ENCODE measurements at regions not wholly inside any gene's neighbourhood (a gene's known extent, or its start where the extent isn't known, plus 50 kb on each side); places are given as distances from the start of the nearest gene placed in this dataset.

DNA sequence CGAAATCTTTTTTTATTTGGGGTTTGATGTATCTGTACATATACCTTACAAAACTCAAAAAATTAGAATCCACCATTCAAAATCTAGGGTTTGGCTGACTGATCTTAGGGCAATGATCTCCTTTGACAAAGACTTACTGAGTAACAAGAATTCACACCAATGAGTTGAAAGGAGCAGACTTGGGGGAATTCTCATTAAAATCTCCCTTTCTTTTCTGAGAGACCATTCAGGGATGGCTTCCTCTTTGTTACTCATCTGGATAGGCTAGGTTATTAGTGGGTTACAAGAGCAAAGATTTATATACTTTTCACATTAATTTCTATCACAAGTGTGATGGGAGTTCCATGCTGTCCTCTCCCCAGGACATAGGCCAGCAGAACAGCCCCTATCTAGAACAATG, 661.0 kb downstream of the KCTD16 start:
- H3K9me3 Mint-ChIP-seq = peaks cover 19% of the 10 kb centered on the region
- H3K27me3 Mint-ChIP-seq = no peaks in the 10 kb centered on the region

DNA sequence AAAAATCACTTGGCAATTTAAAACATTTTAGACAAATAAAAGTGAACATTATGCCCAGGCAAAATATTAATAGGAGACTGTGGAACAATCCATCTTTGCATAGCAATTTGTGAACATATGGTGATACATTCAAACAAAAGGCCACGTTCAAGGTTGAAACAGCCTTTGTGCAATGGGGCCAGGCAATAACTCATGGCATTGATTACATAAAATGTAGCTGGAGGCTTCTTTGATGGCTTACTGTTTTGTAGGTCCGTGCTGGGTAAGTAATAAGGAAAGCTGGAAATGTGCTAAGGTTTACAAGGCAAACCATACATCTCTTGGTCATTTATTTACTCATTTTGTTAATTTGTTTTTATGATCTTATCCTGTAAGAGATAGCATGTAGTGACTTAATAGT, 651.8 kb downstream of the KCTD16 start:
- Mint-ChIP-seq H3K36me3 (ENCODE audit: low read depth) (no peaks in the 10 kb centered on the region), H3K9me3 (peaks cover 7% of the 10 kb centered on the region), H3K27me3 (no peaks in the 10 kb centered on the region), H3K27ac (no peak overlapping the region), H3K4me3 (no peak overlapping the region), H3K4me1 (no peaks in the 10 kb centered on the region)
- no peak for ATAC-seq (replicated peaks)

More for the DNA sequence above, 661.0 kb downstream of the KCTD16 start:
- H3K4me3 Mint-ChIP-seq = no peak overlapping the region
- no peaks in the 10 kb centered on the region for H3K36me3 Mint-ChIP-seq (ENCODE audit: low read depth)
- no peak for ATAC-seq (replicated peaks)
- no peak overlapping the region for H3K27ac Mint-ChIP-seq
- H3K4me1 Mint-ChIP-seq = no peaks in the 10 kb centered on the region

DNA sequence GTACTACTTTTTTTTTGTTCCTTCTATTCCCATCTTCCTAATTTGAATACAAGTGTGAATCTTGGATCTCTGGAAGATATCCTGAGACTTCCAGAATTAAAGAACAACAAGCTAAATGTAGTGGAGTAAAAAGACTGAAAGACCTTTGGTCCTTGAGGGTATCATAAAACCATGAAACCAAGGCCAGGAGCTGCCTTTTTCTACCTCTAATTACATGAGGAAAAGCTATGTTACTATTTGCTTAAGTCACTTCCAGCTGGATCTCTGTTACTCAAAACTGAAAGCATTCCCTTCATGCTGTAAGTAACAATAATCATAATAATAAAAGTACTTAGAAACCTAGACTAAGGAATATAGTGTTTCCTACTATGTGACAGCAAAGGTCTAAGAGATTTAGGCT, 649.6 kb downstream of the KCTD16 start:
- Mint-ChIP-seq H3K36me3 (ENCODE audit: low read depth) (no peaks in the 10 kb centered on the region), H3K9me3 (peaks cover 7% of the 10 kb centered on the region), H3K27me3 (no peaks in the 10 kb centered on the region), H3K27ac (no peak overlapping the region), H3K4me3 (no peak overlapping the region), H3K4me1 (no peaks in the 10 kb centered on the region)
- no peak for ATAC-seq (replicated peaks)

DNA sequence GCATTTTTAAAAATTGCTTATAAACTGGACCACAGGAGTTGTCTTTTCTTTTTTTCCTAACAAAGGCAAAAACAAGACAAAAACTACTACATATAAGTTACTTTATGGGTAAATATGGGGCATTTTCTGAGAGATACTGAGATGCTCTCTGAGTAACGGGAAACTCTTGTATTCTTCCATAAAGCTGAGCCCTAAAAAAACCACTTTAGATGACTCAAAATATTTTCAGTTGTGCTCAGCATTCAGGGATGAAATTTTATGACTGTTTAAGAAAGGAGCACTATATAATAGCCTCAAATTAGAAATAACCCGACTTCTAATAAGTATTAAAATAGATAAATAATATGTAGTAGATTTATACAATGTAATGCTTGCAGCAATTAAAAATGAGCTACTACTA, 644.5 kb downstream of the KCTD16 start:
- no peaks in the 10 kb centered on the region for H3K27me3 Mint-ChIP-seq
- no peaks in the 10 kb centered on the region for H3K36me3 Mint-ChIP-seq (ENCODE audit: low read depth)
- no peaks in the 10 kb centered on the region for H3K9me3 Mint-ChIP-seq
- H3K4me1 Mint-ChIP-seq = no peaks in the 10 kb centered on the region
- no peak overlapping the region for H3K4me3 Mint-ChIP-seq
- no peak overlapping the region for H3K27ac Mint-ChIP-seq
- ATAC-seq (replicated peaks) = no peak

DNA sequence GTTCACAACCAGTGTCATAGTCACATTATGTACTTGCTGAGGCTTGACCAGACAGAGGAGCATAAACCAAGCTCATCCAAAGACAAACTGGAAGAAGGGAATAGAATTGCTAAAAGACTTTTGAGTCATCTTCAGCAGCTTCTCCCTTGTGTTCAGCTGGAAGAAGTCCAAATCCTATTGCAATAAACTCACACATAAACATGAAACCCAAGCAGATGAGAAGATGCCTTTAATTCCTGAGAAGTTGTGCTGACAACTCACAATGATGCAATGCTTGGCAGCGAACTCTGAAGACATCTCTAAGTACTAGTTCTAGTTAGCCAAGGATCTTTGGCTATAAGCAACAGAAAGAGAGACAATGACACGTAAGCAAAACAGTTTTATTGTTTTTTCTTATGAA, 642.1 kb downstream of the KCTD16 start:
- Mint-ChIP-seq H3K27me3 (no peaks in the 10 kb centered on the region), H3K27ac (no peak overlapping the region), H3K4me1 (no peaks in the 10 kb centered on the region), H3K36me3 (ENCODE audit: low read depth) (no peaks in the 10 kb centered on the region), H3K9me3 (no peaks in the 10 kb centered on the region), H3K4me3 (no peak overlapping the region)
- no peak for ATAC-seq (replicated peaks)

DNA sequence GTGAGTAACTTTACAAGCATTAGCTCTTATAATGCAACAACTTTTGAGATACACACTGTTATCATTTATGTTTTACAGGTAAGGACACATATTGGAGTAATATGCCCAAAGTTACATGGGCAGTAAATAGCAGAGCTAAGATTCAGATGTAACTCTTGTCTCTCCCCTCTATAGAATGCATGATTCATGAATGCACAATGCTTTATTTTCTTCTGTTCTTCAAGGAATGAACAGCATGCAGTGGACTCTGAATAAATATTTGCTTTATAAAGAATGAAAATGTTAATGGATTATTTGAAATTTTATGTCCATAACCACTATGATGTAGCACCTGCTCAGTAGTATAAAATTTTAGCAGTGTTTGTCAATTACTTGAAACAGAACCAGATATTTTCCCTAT, 629.5 kb downstream of the KCTD16 start:
- peaks cover 4% of the 10 kb centered on the region for H3K9me3 Mint-ChIP-seq
- no peaks in the 10 kb centered on the region for H3K4me1 Mint-ChIP-seq
- no peak overlapping the region for H3K4me3 Mint-ChIP-seq
- ATAC-seq (replicated peaks) = no peak
- H3K27me3 Mint-ChIP-seq = no peaks in the 10 kb centered on the region
- H3K36me3 Mint-ChIP-seq (ENCODE audit: low read depth) = no peaks in the 10 kb centered on the region
- H3K27ac Mint-ChIP-seq = no peak overlapping the region

DNA sequence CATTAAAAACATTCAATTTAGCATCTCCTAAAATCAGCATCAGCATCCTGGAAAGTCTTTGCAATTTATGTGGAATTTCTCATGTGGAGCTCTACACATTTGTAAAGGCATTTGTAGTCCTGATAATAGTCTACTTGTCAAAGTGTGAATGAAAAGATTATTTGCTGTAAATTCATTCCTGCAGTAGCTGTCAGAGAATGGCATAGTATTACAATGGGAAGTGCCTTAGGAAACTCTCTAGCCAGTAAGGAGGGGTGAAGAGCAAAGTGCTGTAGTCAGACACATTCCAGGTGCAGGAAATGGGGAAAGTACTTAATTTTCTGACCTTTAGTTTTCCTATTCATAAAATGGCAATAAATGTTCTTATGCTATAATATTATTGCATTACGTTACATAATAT, 627.9 kb downstream of the KCTD16 start:
- ATAC-seq (replicated peaks) = no peak
- Mint-ChIP-seq H3K27ac (no peak overlapping the region), H3K27me3 (no peaks in the 10 kb centered on the region), H3K36me3 (ENCODE audit: low read depth) (no peaks in the 10 kb centered on the region), H3K4me1 (no peaks in the 10 kb centered on the region), H3K4me3 (no peak overlapping the region), H3K9me3 (peaks cover 16% of the 10 kb centered on the region)

DNA sequence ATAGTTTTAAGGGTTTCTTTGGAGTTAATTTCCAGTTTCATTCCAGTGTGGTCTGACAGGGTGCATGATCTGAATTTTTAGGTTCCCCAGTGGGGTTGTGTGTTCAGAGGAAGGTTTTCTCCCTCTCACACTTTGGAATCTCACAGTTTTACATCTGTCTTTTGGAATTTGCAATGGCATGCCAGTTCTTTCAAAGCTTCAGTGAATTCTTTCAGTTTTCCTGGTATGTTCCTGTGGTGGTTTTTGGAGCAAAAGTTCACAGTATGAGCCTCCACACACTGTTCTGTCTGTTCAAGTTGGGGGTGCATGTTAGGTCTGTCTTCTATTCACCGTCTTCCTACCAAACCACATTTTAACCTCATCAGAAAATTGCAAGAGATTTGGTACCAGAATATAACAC, 624.2 kb downstream of the KCTD16 start:
- H3K9me3 Mint-ChIP-seq = peaks cover 18% of the 10 kb centered on the region
- no peak overlapping the region for H3K27ac Mint-ChIP-seq
- no peak for ATAC-seq (replicated peaks)
- H3K36me3 Mint-ChIP-seq (ENCODE audit: low read depth) = no peaks in the 10 kb centered on the region
- no peaks in the 10 kb centered on the region for H3K4me1 Mint-ChIP-seq
- H3K4me3 Mint-ChIP-seq = no peak overlapping the region
- H3K27me3 Mint-ChIP-seq = no peaks in the 10 kb centered on the region

DNA sequence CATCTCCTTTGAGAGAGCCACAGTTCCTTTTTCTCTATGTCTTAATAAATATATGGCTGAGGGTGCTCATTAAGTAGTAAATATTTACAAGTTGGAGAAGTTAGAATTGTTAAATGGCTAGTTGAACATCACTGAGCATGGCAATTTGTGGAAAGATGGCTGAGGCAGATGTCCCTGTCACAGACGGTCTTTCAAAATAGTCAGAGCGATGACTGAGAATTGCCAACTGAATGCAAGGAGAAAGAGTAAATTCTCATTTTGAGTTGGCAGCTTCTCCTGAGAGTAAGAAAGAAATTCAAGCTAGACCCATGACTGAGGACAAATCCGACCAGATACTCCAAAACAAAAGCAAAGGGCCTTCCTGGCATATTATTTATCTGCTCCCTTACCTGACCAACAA, 617.9 kb downstream of the KCTD16 start:
- Mint-ChIP-seq H3K27ac (no peak overlapping the region), H3K9me3 (peaks cover 16% of the 10 kb centered on the region), H3K27me3 (no peaks in the 10 kb centered on the region), H3K4me1 (no peaks in the 10 kb centered on the region), H3K4me3 (no peak overlapping the region), H3K36me3 (ENCODE audit: low read depth) (no peaks in the 10 kb centered on the region)
- ATAC-seq (replicated peaks) = no peak

DNA sequence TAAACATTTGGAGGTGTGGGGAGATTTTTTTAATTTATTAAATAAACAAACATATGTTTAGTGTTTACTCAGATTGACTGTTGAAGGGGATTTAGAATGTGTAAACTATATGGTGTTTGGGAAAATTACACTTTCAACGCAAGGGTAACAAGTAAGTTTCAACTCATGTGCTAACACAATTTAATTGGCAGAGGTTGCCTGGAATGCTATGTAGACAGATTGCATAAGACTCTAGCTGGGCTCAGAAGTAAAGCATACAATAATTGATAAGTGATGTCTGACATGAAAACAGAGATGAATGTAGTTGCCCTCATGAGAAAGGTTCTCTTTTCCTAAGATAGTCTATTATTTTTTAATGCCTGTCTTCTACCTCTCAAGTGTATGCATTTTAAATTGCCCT, 617.4 kb downstream of the KCTD16 start:
- Mint-ChIP-seq H3K4me1 (no peaks in the 10 kb centered on the region), H3K27me3 (no peaks in the 10 kb centered on the region), H3K36me3 (ENCODE audit: low read depth) (no peaks in the 10 kb centered on the region)

DNA sequence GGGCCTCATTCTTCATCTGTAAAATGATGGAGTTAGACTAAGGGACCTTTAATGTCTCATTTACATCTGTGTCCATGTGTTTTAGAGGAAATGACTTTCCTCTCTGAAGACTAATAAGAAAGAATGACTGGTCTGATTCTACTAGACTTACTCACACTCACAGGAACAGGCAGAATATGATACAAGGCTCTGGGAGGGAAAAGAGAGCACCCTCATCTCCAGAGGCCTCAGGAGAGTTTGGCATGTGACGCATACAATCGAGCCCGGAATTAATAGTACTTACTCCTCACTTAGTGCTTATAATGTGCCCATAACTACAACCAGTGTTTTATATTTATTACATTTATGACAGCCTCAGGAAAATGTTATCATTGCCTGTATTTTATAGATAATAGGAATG, 608.7 kb downstream of the KCTD16 start:
- H3K4me1 Mint-ChIP-seq = no peaks in the 10 kb centered on the region

More for the DNA sequence above, 617.4 kb downstream of the KCTD16 start:
- Mint-ChIP-seq H3K9me3 (peaks cover 12% of the 10 kb centered on the region), H3K4me3 (no peak overlapping the region), H3K27ac (no peak overlapping the region)
- no peak for ATAC-seq (replicated peaks)

DNA sequence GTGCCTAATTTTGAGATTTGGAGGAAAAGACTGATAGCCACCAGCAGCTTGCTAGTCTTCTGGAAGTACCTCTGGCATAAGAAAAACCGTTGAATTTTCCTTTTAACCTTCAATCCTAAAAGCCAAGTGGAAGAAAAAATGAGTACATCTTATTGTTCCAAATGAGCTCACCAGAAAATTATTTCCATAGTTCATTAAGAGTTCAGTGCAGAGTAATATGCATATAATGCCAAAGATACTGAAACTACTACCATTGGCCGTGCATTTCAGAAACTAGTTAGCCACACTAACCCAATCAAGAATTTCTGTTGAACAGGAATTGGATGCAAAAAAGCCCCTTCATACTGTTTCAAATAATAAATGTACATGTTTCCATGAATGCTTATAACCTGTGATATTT, 607.9 kb downstream of the KCTD16 start:
- Mint-ChIP-seq H3K36me3 (ENCODE audit: low read depth) (no peaks in the 10 kb centered on the region), H3K4me1 (no peaks in the 10 kb centered on the region), H3K27me3 (no peaks in the 10 kb centered on the region), H3K9me3 (no peaks in the 10 kb centered on the region), H3K27ac (no peak overlapping the region), H3K4me3 (no peak overlapping the region)
- ATAC-seq (replicated peaks) = no peak

More for the DNA sequence above, 608.7 kb downstream of the KCTD16 start:
- Mint-ChIP-seq H3K4me3 (no peak overlapping the region), H3K9me3 (peaks cover 4% of the 10 kb centered on the region), H3K36me3 (ENCODE audit: low read depth) (no peaks in the 10 kb centered on the region), H3K27me3 (no peaks in the 10 kb centered on the region), H3K27ac (no peak overlapping the region)
- no peak for ATAC-seq (replicated peaks)

DNA sequence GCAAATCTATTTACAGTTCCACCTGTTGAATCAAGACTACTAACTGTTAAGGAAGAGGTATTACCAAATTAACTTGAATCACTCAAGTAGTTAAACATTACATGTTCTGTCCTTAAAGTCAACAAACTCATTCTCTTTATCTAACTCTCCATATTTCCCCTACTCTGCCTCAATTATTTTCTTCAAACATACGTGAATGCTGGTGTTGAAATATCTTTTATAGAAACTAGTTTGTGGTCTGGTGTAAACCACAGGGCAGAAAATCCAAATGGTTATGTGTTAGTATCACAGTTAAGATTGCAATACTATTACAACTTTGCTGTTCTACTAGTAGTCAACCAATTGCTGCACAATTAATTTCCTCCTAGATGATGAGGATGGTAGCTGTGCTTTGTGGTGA, 603.5 kb downstream of the KCTD16 start:
- no peaks in the 10 kb centered on the region for H3K27me3 Mint-ChIP-seq
- no peak overlapping the region for H3K4me3 Mint-ChIP-seq
- no peak overlapping the region for H3K27ac Mint-ChIP-seq
- no peaks in the 10 kb centered on the region for H3K4me1 Mint-ChIP-seq
- H3K36me3 Mint-ChIP-seq (ENCODE audit: low read depth) = no peaks in the 10 kb centered on the region
- peaks cover 4% of the 10 kb centered on the region for H3K9me3 Mint-ChIP-seq
- ATAC-seq (replicated peaks) = no peak

DNA sequence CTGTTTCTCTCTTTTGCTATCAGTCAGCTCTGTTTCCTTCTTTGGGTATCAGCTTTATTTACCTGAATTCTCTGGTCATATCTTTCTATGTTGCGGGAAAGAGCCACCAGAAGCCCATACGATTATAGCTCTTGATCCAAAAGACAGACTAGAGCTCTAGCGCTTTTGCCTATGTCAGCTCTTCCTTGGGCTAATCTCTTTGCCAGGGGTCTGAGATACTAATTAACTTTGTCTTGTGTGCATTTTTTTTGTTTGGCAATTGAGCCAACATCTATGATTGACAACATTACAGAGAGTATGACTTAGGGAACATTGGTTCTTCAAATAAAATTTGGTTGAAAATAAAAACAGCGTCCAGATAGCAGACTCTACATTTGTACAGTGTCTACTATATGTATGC, 603.0 kb downstream of the KCTD16 start:
- H3K27me3 Mint-ChIP-seq = no peaks in the 10 kb centered on the region
- H3K4me3 Mint-ChIP-seq = no peak overlapping the region
- no peaks in the 10 kb centered on the region for H3K36me3 Mint-ChIP-seq (ENCODE audit: low read depth)
- H3K9me3 Mint-ChIP-seq = peaks cover 4% of the 10 kb centered on the region
- H3K27ac Mint-ChIP-seq = no peak overlapping the region
- ATAC-seq (replicated peaks) = no peak
- no peaks in the 10 kb centered on the region for H3K4me1 Mint-ChIP-seq

DNA sequence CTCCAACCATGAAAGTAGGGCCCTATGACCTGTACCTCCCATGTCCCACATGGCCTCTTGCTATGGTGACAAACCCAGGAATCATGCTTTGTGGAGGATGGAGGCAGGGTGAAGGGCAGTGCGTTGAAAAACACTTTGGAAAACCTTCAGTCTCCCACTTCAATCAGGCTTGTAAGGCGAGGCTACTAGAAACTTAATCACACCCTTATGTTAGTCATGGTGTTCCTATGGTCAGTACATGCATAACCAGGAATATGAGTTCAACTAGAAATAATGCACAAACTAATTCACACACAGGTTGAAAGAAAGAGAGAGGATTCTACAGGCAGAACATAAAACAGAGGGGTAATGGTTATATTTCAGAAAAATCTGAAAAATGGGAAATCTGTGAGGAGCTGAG, 601.1 kb downstream of the KCTD16 start:
- Mint-ChIP-seq H3K4me3 (no peak overlapping the region), H3K27me3 (no peaks in the 10 kb centered on the region), H3K36me3 (ENCODE audit: low read depth) (no peaks in the 10 kb centered on the region), H3K27ac (no peak overlapping the region), H3K9me3 (peaks cover 4% of the 10 kb centered on the region), H3K4me1 (no peaks in the 10 kb centered on the region)
- ATAC-seq (replicated peaks) = no peak

DNA sequence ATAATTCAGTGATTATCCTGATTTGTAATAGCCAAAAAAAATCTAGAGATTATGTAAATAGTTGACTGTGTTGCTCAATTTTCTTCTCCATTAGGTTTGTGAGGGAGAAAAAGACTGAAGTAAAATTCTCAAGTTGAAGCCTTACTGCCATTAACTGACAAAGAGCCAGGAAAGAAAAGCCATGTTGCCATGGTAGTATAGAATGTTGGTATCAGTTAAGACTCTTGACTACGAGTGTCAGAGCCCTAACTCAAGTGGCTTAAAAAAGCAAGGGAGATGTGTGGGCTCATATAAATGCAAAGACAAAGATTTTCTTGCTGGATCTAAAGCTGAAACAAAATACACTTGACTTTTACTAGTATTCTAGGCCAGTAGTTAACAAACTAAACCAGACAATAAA, 571.7 kb downstream of the KCTD16 start:
- Mint-ChIP-seq H3K27ac (no peak overlapping the region), H3K4me3 (no peak overlapping the region), H3K9me3 (peaks cover 17% of the 10 kb centered on the region), H3K27me3 (no peaks in the 10 kb centered on the region), H3K4me1 (no peaks in the 10 kb centered on the region), H3K36me3 (ENCODE audit: low read depth) (no peaks in the 10 kb centered on the region)
- ATAC-seq (replicated peaks) = no peak

All from activated T-helper 17 cell treated with anti-CD3 and anti-CD28 coated beads, Interleukin-2, amount 50 U/mL, for 72 hours (primary cell).